Heart left ventricle (tissue), 13 donors: ENCODE measurements at regions not wholly inside any gene's neighbourhood (a gene's known extent, or its start where the extent isn't known, plus 50 kb on each side); places are given as distances from the start of the nearest gene placed in this dataset.

ENCODE experiments used
- CTCF ChIP-seq, 12 donors: fragments of 200-600 bp; sonication (generic) in 4 of 12; IDR thresholded peaks; one replicate each; pipeline versions ENCODE4 v1.5.0 to v1.8.0; 2018 to 2022; ENCODE audit warnings: antibody characterized with exemption in 12 of 12, mild to moderate bottlenecking in 5 of 12
- POLR2A ChIP-seq, 2 donors: fragments of 450-650 bp; IDR thresholded peaks; one replicate each; pipeline ENCODE4 v1.6.1; 2017; ENCODE audit warnings: antibody characterized with exemption in 2 of 2, mild to moderate bottlenecking in 2 of 2, moderate library complexity in 2 of 2
- donor health status: ischemic (EF 13 %, LVEDD 7.1; RV severe dilation, severe dysfunction).
- donor health status: DM: no; HTN: yes; CAD: no.
- donor health status: DM: no; HTN: no; CAD: no.
- donor health status: ischemic (EF 25% LVEDD 6.9; RV normal size, moderate dysfunction).
- donor health status: ischemic (EF 25% LVEDD 5.7; RV mildly dilated, moderate dysfunction).
- donor health status: ischemic (EF 35%, LVEDD 5.7; RV mildly dilated, moderate dysfunction).
- donor health status: nonischemic (EF 11% LVEDD 7.7; RV severe dilation, severe dysfunction).
- donor health status: DM: yes; HTN: yes; CAD: no.
- donor health status: PGD.
- donor health status: ischemic (EF 29% LVEDD 5.4; RV normal size, mild dysfunction).
- donor health status: nonischemic (EF 23%, LVEDD 6.1; RV moderate dilation, normal function).

GRCh38 chr14:98775892-98776291 is 496.1 kb downstream of the BCL11B start:
- TF ChIP-seq POLR2A (IDR thresholded peaks at IDR 0.05), result no peak
- TF ChIP-seq CTCF (IDR thresholded peaks at IDR 0.05), result no peak
